Stimulated activated CD8-positive, alpha-beta memory T cell treated with anti-CD3 and anti-CD28 coated beads, Interleukin-7, amount 100 ng/mL, for 48 hours (primary cell): ENCODE measurements at regions not wholly inside any gene's neighbourhood (a gene's known extent, or its start where the extent isn't known, plus 50 kb on each side); places are given as distances from the start of the nearest gene placed in this dataset.
"Not testable (repeated sequence)": the region's sequence is repeated elsewhere in the genome, so short reads cannot be mapped to it uniquely, and the experiment has no call there.

Source experiments
- DNase-seq, 2 donors: peaks; one replicate each; pipeline ENCODE4 v3.0.0-alpha.2; 2020; ENCODE audit warnings: low read depth in 1 of 2; ENCODE audit errors: extremely low read depth in 1 of 2

DNA sequence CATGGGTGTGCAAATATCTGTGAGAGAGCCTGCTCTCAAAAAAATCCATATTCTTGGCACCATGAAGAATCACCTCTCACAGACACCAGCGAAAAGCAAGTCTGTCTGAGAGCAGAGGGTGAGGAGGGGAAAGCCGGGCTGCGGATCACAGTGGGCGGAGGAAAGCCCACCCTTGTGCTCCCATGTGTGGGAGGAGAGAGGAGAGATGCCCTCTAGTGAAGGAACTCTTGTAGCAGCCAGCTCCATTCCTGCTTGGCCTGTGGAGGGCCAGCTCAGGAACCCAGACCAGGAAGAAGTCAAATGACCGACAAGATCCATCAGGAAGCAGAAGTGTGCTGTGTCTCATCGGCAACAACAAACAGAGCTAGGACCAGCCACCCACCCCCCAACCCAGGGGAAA, 321.7 kb upstream of the PLGLB1 start:
- DNase-seq, result not testable (repeated sequence)

DNA sequence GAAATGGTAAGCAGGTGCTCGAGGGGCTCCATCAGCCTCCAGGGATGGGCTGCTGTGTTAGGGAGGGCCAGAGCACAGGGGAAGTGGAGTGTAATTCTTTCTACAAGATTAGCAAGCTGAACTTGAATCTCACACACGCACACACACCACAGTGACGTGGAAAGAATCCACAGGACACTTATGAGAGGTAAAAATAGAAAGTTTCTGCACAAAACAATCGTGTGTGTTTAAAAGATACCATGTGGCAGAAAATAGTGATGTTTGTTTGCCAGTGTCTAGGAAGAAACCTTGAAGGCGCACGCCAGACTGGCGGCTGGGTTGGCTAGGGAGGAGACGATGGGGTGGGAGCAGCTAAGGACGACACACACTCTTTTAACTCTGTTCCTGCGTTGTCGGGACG, 323.6 kb upstream of the PLGLB1 start:
- not testable (repeated sequence) for DNase-seq

DNA sequence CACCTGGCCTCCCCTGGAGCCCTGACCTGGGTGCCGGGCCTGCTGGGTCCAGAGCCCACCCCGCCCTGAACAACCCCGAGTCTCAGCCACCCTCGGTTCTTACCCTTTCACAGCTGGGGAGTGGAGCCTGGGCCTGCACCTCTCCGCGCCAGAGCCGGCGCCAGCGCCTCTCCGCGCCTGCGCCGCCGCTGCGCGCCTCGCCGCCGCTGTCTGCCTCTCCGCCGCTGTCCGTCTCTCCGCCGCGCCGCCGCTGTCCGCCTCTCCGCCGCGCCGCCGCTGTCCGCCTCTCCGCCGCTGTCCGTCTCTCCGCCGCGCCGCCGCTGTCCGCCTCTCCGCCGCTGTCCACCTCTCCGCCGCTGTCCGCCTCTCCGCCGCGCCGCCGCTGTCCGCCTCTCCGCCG, 326.9 kb upstream of the PLGLB1 start:
- not testable (repeated sequence) for DNase-seq

DNA sequence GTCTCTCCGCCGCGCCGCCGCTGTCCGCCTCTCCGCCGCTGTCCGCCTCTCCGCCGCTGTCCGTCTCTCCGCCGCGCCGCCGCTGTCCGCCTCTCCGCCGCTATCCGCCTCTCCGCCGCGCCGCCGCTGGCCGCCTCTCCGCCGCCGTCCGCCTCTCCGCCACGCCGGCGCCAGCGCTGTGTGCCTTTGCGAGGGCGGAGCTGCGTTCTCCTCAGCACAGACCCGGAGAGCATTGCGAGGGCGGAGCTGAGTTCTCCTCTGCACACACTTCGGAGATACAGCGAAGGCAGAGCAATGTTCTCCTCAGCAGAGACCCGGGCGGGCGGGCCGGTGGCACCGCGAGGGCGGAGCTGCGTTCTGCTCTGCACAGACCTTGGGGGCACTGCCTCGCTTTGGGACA, 327.4 kb upstream of the PLGLB1 start:
- DNase-seq, result not testable (repeated sequence)

DNA sequence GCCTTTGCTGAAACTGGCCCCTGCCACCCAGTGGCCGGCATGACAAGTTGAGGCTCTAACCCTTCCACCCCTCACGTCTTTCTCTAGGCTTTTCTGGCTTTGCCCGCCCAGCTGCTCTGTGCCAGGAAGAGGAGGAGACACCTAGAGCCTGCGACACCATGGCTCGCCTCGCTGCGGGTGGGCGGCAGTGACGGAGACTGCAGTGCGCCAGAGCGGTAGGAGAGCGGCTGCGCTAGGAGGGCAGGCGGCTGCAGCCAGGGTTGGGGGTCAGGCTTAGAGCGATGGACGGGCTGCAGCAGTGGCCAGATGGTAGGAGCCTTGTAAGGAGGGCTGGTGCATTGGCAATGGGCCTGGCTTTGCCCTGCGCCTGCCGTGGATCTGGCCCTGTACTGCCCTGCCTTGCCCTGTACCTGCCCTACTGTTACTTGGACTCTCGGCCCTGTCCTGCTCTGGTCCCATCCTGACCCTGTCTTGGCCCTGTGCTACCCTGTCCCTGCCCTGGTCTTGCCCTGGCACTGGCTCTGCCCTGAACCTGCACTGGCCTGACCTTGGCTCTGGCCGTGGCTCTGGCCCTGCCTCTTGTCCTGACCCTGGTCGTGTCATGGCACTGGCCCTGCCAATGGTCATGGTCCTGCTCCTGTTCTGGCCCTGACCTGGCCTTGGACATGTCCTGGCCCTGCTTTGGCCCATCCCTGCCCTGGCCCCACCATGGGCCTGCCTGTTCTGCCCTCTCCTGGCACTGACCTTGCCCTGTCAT, 330.7 kb upstream of the PLGLB1 start:
- not testable (repeated sequence) for DNase-seq

DNA sequence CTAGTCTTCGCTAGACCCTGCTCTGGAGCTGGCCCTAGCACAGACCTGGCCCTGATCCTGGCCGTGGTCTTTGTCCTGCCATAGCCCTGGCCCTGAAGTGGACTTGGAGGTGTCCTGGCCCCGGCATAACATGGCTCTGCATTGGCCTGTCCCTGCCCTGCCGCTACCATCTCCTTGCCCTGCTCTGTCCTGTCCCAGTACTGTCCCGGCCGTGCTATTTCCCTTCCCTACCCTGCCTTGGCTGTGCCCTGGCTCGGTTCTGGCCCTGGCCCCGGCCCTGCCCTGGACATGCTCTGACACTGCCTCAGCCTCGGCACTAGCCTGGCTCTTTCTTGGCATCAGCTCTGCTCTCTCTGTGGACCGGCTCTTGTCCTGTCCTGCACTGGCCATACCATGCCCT, 331.8 kb upstream of the PLGLB1 start:
- DNase-seq, result not testable (repeated sequence)

DNA sequence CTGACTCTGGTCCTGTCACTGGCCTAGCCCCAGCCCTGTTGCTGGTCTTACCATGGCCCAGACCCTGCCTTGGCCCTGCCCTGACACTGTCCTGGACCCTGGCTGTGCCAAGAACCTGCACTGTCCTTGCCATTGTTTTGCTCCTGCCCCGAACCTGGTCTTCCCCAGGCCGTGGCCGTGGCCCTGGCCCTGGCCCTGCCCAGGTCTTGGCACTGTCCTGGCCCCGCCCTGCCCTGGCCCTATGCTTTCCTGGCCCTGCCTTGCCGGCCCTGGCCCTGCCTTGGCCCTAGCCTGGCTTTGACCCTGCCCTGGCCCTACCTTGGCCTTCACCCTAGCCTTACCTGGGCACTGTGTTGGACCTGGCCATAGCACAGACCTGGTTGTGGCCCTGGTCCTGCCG, 332.5 kb upstream of the PLGLB1 start:
- not testable (repeated sequence) for DNase-seq

DNA sequence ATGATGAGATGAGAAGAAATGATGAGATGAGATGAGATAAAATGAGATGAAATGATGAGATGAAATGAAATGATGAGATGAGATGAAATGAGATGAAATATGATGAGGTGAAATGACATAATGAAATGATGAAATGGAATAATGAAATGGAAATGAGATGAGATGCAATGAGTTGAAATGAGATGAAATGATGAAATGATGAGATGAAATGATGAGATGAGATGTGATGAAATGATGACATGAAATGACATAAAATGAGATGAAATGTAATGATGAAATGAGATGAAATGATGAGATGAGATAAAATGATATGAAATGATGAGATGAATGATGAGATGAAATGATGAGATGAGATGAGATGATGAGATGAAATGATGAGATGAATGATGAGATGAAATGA, 338.6 kb upstream of the PLGLB1 start:
- not testable (repeated sequence) for DNase-seq

DNA sequence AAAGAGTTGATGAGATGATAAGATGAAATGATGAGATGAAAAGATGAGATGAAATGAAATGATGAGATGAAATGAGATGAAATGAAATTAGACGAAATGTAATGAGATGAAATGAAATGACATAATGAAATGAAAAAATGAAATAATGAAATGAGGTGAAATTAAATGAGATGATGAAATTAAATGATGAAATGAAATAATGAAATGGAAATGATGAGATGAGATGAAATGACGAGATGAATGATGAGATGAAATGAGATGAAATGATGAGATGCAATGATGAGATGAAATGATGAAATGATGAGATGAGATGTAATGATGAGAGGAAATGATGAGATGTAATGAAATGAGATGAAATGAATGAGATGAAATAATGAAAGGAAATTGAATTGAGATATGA, 339.3 kb upstream of the PLGLB1 start:
- DNase-seq, result not testable (repeated sequence)

DNA sequence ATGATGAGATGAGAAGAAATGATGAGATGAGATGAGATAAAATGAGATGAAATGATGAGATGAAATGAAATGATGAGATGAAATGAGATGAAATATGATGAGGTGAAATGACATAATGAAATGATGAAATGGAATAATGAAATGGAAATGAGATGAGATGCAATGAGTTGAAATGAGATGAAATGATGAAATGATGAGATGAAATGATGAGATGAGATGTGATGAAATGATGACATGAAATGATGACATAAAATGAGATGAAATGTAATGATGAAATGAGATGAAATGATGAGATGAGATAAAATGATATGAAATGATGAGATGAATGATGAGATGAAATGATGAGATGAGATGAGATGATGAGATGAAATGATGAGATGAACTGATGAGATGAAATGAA, 340.2 kb upstream of the PLGLB1 start:
- not testable (repeated sequence) for DNase-seq

DNA sequence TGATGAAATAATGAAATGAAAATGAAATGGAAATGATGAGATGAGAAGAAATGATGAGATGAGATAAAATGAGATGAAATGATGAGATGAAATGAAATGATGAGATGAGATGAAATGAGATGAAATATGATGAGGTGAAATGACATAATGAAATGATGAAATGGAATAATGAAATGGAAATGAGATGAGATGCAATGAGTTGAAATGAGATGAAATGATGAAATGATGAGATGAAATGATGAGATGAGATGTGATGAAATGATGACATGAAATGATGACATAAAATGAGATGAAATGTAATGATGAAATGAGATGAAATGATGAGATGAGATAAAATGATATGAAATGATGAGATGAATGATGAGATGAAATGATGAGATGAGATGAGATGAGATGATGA, 342.7 kb upstream of the PLGLB1 start:
- not testable (repeated sequence) for DNase-seq

DNA sequence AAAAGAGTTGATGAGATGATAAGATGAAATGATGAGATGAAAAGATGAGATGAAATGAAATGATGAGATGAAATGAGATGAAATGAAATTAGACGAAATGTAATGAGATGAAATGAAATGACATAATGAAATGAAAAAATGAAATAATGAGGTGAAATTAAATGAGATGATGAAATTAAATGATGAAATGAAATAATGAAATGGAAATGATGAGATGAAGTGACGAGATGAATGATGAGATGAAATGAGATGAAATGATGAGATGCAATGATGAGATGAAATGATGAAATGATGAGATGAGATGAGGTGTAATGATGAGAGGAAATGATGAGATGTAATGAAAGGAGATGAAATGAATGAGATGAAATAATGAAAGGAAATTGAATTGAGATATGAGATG, 343.4 kb upstream of the PLGLB1 start:
- DNase-seq, result not testable (repeated sequence)

DNA sequence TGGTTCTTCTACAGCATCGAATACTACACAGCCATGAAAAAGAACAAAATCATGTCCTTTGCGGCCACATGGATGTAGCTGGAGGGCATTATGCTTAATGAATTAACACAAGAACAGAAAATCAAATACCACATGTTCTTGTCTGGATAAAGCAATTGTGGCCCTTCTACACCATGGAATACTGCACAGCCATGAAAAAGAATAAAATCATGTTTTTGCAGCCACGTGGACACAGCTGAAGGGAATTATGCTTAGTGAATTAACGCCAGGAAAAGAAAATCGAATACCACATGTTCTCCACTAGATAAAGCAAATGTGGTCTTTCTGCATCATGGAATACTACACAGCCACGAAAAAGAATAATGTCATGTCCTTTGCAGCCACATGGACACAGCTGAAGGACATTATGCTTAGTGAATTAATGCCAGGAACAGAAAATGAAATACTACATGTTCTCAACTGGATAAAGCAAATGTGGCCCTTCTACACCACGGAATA, 361.8 kb upstream of the PLGLB2 start:
- not testable (repeated sequence) for DNase-seq

DNA sequence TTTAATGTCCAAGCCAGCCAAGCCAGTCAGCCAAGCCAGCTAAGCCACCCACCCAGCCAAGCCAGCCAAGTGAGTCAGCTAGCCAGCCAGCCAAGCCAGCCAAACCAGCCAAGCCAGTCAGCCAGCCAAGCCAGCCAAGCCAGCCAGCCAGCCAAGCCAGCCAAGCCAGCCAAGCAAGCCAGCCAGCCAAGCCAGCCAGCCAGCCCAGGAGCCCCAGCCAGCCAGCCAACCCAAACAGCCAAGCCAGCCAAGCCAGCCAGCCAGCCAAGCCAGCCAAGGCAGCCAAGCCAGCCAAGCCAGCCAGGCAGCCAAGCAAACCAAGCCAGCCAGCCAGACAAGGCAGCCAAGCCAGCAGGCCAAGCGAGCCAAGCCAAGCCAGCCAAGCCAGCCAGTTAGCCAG, 352.1 kb upstream of the PLGLB2 start:
- DNase-seq, result not testable (repeated sequence)

DNA sequence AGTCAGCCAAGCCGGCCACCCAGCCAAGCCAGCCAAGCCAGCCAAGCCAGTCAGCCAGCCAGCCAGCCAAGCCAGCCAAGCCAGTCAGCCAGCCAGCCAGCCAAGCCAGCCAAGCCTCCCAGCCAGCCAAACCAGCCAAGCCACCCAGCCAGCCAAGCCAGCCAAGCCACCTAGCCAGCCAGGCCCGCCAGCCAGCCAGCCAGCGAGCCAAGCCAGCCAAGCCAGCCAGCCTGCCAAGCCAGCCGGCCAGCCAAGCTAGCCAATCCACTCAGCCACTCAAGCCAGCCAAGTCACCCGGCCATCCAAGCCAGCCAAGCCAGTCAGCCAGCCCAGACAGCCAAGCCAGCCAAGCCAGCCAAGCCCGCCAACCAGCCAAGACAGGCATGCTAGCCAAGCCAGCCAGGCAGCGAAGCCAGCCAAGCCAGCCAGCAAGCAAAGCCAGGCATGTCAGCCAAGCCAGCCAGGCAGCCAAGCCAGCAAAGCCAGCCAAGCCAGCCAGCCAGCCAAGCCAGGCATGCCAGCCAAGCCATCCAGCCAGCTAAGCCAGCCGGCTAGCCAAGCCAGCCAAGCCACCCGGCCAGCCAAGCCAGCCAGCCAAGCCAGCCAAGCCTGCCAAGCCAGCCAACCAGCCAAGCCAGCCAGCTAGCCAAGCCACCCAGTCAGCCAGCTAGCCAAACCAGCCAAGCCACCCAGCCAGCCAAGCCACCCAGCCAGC, 351.2 kb upstream of the PLGLB2 start:
- not testable (repeated sequence) for DNase-seq

DNA sequence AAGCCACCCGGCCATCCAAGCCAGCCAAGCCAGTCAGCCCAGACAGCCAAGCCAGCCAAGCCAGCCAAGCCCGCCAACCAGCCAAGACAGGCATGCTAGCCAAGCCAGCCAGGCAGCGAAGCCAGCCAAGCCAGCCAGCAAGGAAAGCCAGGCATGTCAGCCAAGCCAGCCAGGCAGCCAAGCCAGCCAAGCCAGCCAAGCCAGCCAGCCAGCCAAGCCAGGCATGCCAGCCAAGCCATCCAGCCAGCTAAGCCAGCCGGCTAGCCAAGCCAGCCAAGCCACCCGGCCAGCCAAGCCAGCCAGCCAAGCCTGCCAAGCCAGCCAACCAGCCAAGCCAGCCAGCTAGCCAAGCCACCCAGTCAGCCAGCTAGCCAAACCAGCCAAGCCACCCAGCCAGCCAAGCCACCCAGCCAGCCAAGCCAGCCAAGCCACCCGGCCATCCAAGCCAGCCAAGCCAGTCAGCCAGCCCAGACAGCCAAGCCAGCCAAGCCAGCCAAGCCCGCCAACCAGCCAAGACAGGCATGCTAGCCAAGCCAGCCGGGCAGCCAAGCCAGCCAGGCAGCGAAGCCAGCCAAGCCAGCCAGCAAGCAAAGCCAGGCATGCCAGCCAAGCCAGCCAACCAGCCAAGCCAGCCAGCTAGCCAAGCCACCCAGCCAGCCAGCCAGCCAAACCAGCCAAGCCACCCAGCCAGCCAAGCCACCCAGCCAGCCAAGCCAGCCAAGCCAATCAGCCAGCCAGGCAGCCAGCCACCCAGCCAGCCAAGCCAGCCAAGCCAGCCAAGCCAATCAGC, 350.4 kb upstream of the PLGLB2 start:
- DNase-seq, result not testable (repeated sequence)

DNA sequence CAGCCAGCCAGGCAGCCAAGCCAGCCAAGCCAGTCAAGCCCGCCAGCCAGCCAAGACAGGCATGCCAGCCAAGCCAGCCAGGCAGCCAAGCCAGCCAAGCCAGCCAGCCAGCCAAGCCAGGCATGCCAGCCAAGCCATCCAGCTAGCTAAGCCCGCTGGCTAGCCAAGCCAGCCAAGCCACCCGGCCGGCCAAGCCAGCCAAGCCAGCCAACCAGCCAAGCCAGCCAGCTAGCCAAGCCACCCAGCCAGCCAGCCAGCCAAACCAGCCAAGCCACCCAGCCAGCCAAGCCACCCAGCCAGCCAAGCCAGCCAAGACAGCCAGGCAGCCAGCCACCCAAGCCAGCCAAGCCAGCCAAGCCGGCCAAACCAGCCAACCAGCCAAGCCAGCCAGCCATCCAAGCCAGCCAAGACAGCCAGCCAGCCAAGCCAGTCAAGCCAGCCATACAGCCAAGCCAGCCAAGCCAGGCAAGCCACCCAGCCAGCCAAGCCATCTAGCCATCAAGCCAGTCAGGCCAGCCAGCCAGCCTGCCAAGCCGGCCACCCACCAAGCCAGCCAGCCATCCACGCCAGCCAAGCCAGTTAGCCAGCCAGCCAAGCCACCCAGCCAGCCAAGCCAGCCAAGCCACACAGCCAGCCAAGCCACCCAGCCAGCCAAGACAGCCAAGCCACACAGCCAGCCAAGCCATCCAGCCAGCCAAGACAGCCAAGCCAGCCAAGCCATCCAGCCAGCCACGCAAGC, 349.2 kb upstream of the PLGLB2 start:
- not testable (repeated sequence) for DNase-seq

DNA sequence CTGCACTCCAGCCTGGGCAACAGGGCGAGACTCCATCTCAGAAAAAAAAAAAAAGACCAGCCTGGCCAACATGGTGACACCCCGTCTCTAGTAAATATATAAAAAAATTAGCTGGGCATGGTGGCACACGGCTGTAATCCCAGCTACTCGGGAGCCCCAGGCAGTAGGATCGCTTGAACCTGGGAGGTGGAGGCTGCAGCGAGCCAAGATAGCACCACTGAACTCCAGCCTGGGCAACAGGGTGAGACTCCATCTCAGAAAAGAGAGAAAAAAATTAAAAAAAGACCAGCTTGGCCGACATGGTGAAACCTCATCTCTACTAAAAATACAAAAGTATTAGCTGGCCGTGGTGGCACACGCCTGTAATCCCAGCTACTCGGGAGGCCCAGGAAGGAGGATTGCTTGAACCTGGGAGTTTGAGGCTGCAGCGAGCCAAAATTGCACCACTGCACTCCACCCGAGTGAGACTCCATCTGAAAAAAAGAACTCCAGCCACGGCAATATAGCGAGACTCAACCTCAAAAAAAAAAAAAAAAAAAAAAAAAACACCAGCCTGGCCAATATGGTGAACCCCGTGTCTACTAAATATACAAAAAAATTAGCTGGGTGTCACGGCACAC, 346.1 kb upstream of the PLGLB2 start:
- no peak for DNase-seq

DNA sequence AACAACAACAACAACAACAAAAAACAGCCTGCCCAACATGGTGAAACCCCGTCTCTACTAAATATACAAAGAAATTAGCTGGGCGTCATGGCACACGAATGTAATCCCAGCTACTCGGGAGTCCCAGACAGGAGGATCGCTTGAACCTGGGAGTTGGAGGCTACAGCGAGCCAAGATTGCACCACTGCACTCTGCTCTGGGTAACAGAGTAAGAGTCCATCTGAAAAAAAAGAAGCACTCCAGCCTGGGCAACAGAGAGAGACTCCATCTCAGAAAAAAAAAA, 344.1 kb upstream of the PLGLB2 start:
- no peak for DNase-seq
